ENCODE measurements at regions not wholly inside any gene's neighbourhood (a gene's known extent, or its start where the extent isn't known, plus 50 kb on each side); places are given as distances from the start of the nearest gene placed in this dataset.
"Not testable (repeated sequence)": the region's sequence is repeated elsewhere in the genome, so short reads cannot be mapped to it uniquely, and the experiment has no call there.

- intact Hi-C loops (cut with DNase I); DNase-seq; H3K27ac ChIP-seq (ENCODE audit: low read length); H3K4me3 ChIP-seq (ENCODE audit: low read length); H3K9me3 ChIP-seq (ENCODE audit: control insufficient read depth, low read length); ATAC-seq; H3K27me3 ChIP-seq (ENCODE audit: control insufficient read depth, insufficient read depth); H3K4me1 ChIP-seq (ENCODE audit: control insufficient read depth, insufficient read depth, low read length): not testable (repeated sequence)
- WGBS, result 96% methylated on average over 12 of the region's 12 CpGs
Observed at GRCh38 chr2:138273280-138273679, 228.3 kb upstream of the SPOPL start.

GRCh38 chr2:138274421-138275291 is 226.9 kb upstream of the SPOPL start:
- WGBS, result 90% methylated on average over 3 of the region's 3 CpGs
- H3K4me3 ChIP-seq (ENCODE audit: low read length), result no peak overlapping the region
- H3K27me3 ChIP-seq (ENCODE audit: control insufficient read depth, insufficient read depth), result no peaks in the 10 kb centered on the region
- intact Hi-C loops (cut with DNase I), result no loop called here
- no peaks in the 10 kb centered on the region for H3K9me3 ChIP-seq (ENCODE audit: control insufficient read depth, low read length)
- no peak for DNase-seq
- H3K27ac ChIP-seq (ENCODE audit: low read length), result no peak overlapping the region
- no peaks in the 10 kb centered on the region for H3K4me1 ChIP-seq (ENCODE audit: control insufficient read depth, insufficient read depth, low read length)
- ATAC-seq, result no peak

- 78% methylated on average over 2 of the region's 2 CpGs for WGBS
- intact Hi-C loops (cut with DNase I), result no loop called here
- Histone ChIP-seq H3K4me1 (ENCODE audit: control insufficient read depth, insufficient read depth, low read length) (no peaks in the 10 kb centered on the region), H3K4me3 (ENCODE audit: low read length) (no peak overlapping the region), H3K27me3 (ENCODE audit: control insufficient read depth, insufficient read depth) (no peaks in the 10 kb centered on the region), H3K27ac (ENCODE audit: low read length) (no peak overlapping the region), H3K9me3 (ENCODE audit: control insufficient read depth, low read length) (no peaks in the 10 kb centered on the region)
- DNase-seq, result no peak
- no peak for ATAC-seq
Observed at GRCh38 chr2:138275292-138275690, 226.3 kb upstream of the SPOPL start.

GRCh38 chr2:138275881-138276280 is 225.7 kb upstream of the SPOPL start:
- no peaks in the 10 kb centered on the region for H3K4me1 ChIP-seq (ENCODE audit: control insufficient read depth, insufficient read depth, low read length)
- no peaks in the 10 kb centered on the region for H3K9me3 ChIP-seq (ENCODE audit: control insufficient read depth, low read length)
- H3K4me3 ChIP-seq (ENCODE audit: low read length), result no peak overlapping the region
- DNase-seq (no peak), ATAC-seq (no peak)
- no peaks in the 10 kb centered on the region for H3K27me3 ChIP-seq (ENCODE audit: control insufficient read depth, insufficient read depth)
- H3K27ac ChIP-seq (ENCODE audit: low read length), result no peak overlapping the region
- WGBS, result 85% methylated on average over 4 of the region's 4 CpGs
- intact Hi-C loops (cut with DNase I), result no loop called here

GRCh38 chr2:138276339-138276738 is 225.2 kb upstream of the SPOPL start:
- H3K27ac ChIP-seq (ENCODE audit: low read length), result no peak overlapping the region
- WGBS, result 39% methylated on average over 1 of the region's 1 CpG
- no peaks in the 10 kb centered on the region for H3K9me3 ChIP-seq (ENCODE audit: control insufficient read depth, low read length)
- no peak overlapping the region for H3K4me3 ChIP-seq (ENCODE audit: low read length)
- no peaks in the 10 kb centered on the region for H3K4me1 ChIP-seq (ENCODE audit: control insufficient read depth, insufficient read depth, low read length)
- intact Hi-C loops (cut with DNase I), result no loop called here
- ATAC-seq (no peak), DNase-seq (no peak)
- no peaks in the 10 kb centered on the region for H3K27me3 ChIP-seq (ENCODE audit: control insufficient read depth, insufficient read depth)

GRCh38 chr2:138277062-138277461 is 224.5 kb upstream of the SPOPL start:
- intact Hi-C loops (cut with DNase I), result no loop called here
- H3K27me3 ChIP-seq (ENCODE audit: control insufficient read depth, insufficient read depth), result no peaks in the 10 kb centered on the region

GRCh38 chr2:138279871-138280270 is 221.7 kb upstream of the SPOPL start:
- intact Hi-C loops (cut with DNase I), result no loop called here
- no peaks in the 10 kb centered on the region for H3K27me3 ChIP-seq (ENCODE audit: control insufficient read depth, insufficient read depth)
- H3K27ac ChIP-seq (ENCODE audit: low read length), result no peak overlapping the region
- DNase-seq (no peak), ATAC-seq (no peak)
- H3K4me1 ChIP-seq (ENCODE audit: control insufficient read depth, insufficient read depth, low read length), result no peaks in the 10 kb centered on the region
- H3K4me3 ChIP-seq (ENCODE audit: low read length), result no peak overlapping the region
- no peaks in the 10 kb centered on the region for H3K9me3 ChIP-seq (ENCODE audit: control insufficient read depth, low read length)

More at GRCh38 chr2:138277062-138277461, 224.5 kb upstream of the SPOPL start:
- Histone ChIP-seq H3K9me3 (ENCODE audit: control insufficient read depth, low read length) (no peaks in the 10 kb centered on the region), H3K4me1 (ENCODE audit: control insufficient read depth, insufficient read depth, low read length) (no peaks in the 10 kb centered on the region), H3K4me3 (ENCODE audit: low read length) (no peak overlapping the region), H3K27ac (ENCODE audit: low read length) (no peak overlapping the region)
- no peak for ATAC-seq
- no peak for DNase-seq

GRCh38 chr2:138280999-138281695 is 220.4 kb upstream of the SPOPL start:
- 98% methylated on average over 1 of the region's 1 CpG for WGBS
- no peak for ATAC-seq
- no peaks in the 10 kb centered on the region for H3K4me1 ChIP-seq (ENCODE audit: control insufficient read depth, insufficient read depth, low read length)
- H3K27ac ChIP-seq (ENCODE audit: low read length), result no peak overlapping the region
- no peak for DNase-seq
- no peaks in the 10 kb centered on the region for H3K27me3 ChIP-seq (ENCODE audit: control insufficient read depth, insufficient read depth)
- intact Hi-C loops (cut with DNase I), result no loop called here
- no peaks in the 10 kb centered on the region for H3K9me3 ChIP-seq (ENCODE audit: control insufficient read depth, low read length)
- no peak overlapping the region for H3K4me3 ChIP-seq (ENCODE audit: low read length)

- intact Hi-C loops (cut with DNase I), result no loop called here
- ATAC-seq, result no peak
- Histone ChIP-seq H3K4me3 (ENCODE audit: low read length) (no peak overlapping the region), H3K9me3 (ENCODE audit: control insufficient read depth, low read length) (no peaks in the 10 kb centered on the region), H3K27ac (ENCODE audit: low read length) (no peak overlapping the region), H3K27me3 (ENCODE audit: control insufficient read depth, insufficient read depth) (no peaks in the 10 kb centered on the region), H3K4me1 (ENCODE audit: control insufficient read depth, insufficient read depth, low read length) (no peaks in the 10 kb centered on the region)
- no peak for DNase-seq
- WGBS, result 94% methylated on average over 5 of the region's 5 CpGs
Observed at GRCh38 chr2:138282014-138282672, 219.4 kb upstream of the SPOPL start.

GRCh38 chr2:138291805-138292204 is 209.8 kb upstream of the SPOPL start:
- DNase-seq (no peak), ATAC-seq (no peak)
- Histone ChIP-seq H3K27ac (ENCODE audit: low read length) (no peak overlapping the region), H3K4me1 (ENCODE audit: control insufficient read depth, insufficient read depth, low read length) (no peaks in the 10 kb centered on the region), H3K4me3 (ENCODE audit: low read length) (no peak overlapping the region), H3K27me3 (ENCODE audit: control insufficient read depth, insufficient read depth) (no peaks in the 10 kb centered on the region), H3K9me3 (ENCODE audit: control insufficient read depth, low read length) (no peaks in the 10 kb centered on the region)
- WGBS, result 93% methylated on average over 3 of the region's 3 CpGs
- intact Hi-C loops (cut with DNase I), result no loop called here

- H3K27me3 ChIP-seq (ENCODE audit: control insufficient read depth, insufficient read depth), result no peaks in the 10 kb centered on the region
- H3K27ac ChIP-seq (ENCODE audit: low read length), result no peak overlapping the region
- 96% methylated on average over 3 of the region's 3 CpGs for WGBS
- intact Hi-C loops (cut with DNase I), result no loop called here
- no peaks in the 10 kb centered on the region for H3K9me3 ChIP-seq (ENCODE audit: control insufficient read depth, low read length)
- no peaks in the 10 kb centered on the region for H3K4me1 ChIP-seq (ENCODE audit: control insufficient read depth, insufficient read depth, low read length)
- ATAC-seq, result no peak
- no peak overlapping the region for H3K4me3 ChIP-seq (ENCODE audit: low read length)
- DNase-seq, result no peak
Observed at GRCh38 chr2:138293045-138293444, 208.5 kb upstream of the SPOPL start.

All from right cardiac atrium (tissue), 5 donors.